ENCODE measurements at regions not wholly inside any gene's neighbourhood (a gene's known extent, or its start where the extent isn't known, plus 50 kb on each side); places are given as distances from the start of the nearest gene placed in this dataset.

DNA sequence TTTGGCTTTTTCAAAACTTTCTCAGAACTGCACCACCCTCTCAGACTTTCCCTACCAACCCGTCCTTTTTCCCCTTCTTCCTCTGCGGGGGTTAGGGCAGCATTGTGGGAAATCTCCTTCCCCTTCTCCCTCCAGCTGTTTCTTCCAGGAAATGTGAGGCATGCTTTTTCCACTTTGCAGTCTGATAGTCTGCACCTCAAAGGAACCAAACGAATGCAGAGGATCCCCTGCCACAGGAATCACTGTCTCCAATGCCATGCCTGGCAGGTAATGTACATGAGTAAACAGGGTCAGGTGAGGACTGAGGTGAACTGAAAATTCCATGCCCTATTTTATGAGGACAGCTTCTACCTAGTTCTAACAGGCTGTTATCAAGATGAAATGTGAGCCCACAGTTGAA is 218.4 kb downstream of the BCAS1 start:
- no peak for TF ChIP-seq EZH2 (IDR thresholded peaks at IDR 0.05; ENCODE audit: insufficient read depth, poor library complexity, severe bottlenecking)
- no peak for TF ChIP-seq EZH2phosphoT487 (IDR thresholded peaks at IDR 0.05; ENCODE audit: insufficient read depth, low read depth)
